T47D (cell line): ENCODE measurements at regions not wholly inside any gene's neighbourhood (a gene's known extent, or its start where the extent isn't known, plus 50 kb on each side); places are given as distances from the start of the nearest gene placed in this dataset.

Source experiments
- DNase-seq, 2 experiments: peaks; one replicate each; pipeline versions ENCODE4 v3.0.0 to v3.0.0-alpha.2; 2011 to 2012; ENCODE audit warnings: low read depth in 1 of 2, low spot score in 1 of 2
- JUND ChIP-seq: IDR thresholded peaks from 2 replicates; pipeline ENCODE4 v1.6.1; 2012; ENCODE audit warnings: low read depth
- in situ Hi-C: cut with HindIII; loops from 2 replicates; pipeline ENCODE4 v1.10.0; 2016; ENCODE audit warnings: low sequenced_read_pairs, low pct_unique_long_range_greater_than_20kb

DNA sequence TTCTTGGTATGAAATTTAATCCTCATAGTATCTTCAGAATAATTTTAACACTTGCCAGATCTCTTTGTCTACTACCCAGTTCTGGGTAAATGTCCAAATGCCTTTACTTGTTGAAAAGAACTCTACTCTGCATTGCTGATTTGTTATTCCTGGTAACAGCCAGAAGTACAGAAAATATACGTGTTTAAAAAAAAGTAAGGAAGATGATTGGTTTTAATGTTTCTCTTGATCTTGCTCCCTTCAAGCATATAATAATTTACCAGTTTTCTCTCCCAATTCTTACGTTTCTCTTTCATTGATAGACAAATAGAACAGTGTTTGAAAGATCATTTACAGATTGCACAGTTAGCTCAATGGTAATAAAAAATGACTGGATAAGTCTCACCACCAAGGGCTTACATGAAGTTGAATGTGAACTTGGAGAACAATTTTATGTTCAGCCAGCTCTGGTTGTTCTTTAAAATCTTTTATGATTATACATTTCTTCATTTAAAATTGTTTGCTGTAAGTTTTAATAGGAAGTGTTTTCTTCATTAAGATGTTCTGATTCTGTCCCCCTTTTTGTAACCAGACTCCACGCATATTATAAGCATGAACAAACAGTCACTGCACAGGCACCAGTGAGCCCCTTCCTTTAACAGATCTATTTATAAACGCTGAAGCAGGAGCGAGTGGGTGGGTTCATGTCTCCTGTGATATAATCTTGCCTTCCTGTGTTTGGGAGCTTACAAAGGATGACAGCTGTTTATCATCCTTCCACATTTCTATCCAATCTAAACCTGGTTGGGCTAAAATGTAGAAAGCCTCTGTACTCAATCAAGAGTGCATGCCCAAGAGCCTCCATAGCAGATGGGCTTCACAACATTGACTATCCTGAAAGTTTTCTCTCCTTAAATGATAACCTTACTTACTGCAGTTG lies 299.5 kb downstream of the PRL start:
- in situ Hi-C loops: no loop called here
- DNase-seq: no peak
- no peak for TF ChIP-seq JUND

DNA sequence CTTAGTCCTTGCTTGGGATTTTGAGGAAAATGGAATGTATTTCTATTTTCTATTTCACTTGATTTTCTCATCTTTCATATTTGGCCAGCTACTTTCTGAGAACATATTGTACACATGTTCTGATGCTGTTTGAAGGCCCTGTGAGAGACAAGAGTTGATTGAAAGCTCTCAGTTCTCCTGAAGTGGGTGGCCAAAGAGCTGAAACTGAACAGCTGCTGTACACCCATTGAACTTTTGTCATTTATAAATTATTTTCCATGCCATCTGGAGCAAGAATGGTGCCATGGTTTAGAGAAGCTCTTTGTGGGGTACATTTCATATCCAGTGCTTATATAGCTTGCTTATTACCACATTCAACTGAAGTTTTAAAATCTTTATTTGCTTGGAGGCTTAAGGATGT lies 298.3 kb downstream of the PRL start:
- TF ChIP-seq JUND: no peak
- in situ Hi-C loops: no loop called here
- no peak for DNase-seq

DNA sequence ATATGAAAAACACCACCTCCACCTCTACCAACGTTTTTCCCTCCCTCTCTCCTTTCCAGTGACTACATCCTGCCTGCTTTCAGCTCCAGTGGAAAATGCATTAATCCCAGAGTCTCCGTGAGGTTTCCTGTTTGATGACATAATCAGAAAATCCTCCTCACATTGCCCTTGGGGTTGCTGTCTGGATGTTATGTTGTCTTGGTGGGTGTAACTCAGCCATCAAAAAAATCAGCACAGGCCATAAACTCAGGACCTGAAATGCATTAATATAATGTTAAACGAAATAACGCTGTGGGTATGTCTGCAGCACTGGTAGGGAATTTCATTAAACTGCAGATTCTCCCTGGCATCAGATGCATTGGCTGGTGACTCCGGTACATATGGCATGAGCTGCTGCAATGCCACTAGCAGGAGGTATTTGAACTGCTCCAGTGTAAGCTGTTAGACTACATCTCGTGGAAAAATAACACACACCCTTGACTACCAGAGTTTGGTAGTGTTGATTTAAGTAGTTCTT lies 297.8 kb downstream of the PRL start:
- no peak for DNase-seq
- in situ Hi-C loops: no loop called here
- no peak for TF ChIP-seq JUND

DNA sequence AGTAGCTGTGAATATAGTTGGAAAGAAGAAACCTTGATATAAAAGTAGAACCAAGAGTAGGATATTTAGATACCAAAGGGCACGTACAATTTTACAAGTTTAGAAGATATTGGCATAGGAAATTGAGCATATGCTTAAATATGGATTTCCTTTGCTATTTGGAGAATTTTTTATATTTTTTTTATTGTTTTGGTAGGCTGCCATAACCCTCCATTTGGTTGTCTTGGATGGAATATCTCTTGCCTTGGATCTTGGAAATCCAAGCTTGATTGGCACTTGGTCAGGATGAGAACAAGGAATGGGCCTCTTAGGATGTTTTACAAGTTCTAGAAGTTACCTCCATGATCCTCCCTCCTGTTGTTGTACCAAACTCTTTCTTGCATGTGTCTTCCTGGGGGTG lies 297.1 kb downstream of the PRL start:
- no peak for DNase-seq
- in situ Hi-C loops: no loop called here
- TF ChIP-seq JUND: no peak

DNA sequence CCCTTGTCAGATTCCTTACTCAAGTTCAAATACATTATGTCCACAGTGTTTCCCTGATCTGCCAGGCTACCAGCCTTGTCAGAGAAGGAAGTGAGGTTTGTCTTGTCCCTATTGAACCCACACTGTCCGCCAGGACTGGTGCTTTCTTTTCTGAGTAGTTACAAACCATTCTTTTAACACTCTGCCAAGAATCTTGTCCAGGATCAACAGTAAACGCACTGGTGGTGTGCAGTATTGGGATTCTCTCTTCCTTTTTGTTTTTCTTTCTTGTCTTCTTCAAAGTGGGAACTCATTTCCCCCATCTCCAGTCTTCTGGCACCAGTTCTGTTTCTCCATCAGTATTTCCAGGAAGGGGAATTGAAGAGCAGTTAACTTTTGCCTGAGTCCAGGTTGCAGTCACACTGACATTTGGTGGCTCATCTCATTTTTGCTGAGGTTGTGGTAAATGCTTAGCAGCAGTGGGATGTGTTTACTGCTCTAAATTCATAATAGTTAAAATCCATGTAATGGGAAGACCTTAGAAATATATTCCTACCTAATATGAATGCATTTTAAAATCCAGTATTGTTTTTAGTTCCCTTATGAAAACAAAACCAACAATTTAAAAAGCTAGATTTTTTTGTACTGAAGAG lies 295.3 kb downstream of the PRL start:
- TF ChIP-seq JUND: no peak
- DNase-seq: no peak
- in situ Hi-C loops: no loop called here

DNA sequence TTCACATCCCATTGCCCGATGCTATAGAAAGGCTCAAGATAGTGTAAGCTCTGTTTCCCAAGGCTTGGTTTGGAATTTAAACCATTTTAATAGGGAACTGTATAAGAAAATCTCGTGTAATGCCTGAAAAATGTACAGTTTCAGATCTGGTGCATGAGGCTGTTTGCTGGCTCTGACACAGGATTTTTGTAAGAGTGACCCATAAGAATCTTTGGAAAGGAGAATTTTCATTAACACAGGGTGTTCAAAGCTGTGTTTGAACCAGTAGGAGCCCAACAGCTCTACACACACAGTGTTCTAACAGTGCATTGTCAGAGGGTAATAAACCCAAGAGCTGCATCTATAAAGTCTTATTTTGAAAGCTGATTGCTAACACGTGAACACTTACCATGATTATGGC lies 293.5 kb downstream of the PRL start:
- DNase-seq: no peak
- in situ Hi-C loops: no loop called here
- TF ChIP-seq JUND: no peak

DNA sequence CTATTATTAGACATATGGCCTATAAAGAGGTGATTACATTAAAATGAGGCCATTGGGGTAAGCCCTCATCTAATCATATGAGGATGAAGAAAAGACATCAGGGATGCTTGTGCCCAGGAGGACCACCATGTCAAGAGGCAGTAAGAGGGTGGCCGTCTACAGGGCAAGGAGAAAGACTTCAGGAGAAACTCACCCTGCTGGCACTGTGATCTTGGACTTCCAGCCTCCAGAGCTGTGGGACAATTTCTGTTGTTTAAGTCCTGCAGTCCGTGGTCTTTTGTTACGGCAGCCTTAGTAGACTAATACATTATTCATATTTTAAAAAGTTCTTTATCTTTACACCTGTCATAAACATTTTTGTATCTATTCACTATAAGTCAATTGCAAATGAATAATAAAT lies 290.0 kb downstream of the PRL start:
- no peak for TF ChIP-seq JUND
- DNase-seq: no peak
- in situ Hi-C loops: no loop called here

DNA sequence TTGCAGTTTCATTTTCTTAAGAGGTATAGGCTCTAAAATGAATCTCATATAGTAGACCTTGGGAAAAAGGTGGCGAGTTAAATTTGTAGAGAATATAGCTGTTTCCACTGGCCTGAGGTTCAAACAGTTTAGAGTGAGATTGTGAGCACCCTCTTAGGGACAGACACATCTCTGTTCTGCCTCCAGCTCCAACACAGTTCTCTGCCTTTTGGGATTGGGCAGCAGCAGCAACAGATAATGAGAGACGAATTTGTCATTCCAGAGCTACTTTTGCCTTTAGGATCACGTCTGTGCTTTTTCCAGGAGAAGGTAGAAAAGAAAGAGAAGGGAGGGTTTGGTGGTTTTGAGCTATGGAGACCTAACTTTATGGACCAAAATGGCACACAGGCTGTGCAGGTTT lies 289.4 kb downstream of the PRL start:
- DNase-seq: no peak
- in situ Hi-C loops: no loop called here
- no peak for TF ChIP-seq JUND

DNA sequence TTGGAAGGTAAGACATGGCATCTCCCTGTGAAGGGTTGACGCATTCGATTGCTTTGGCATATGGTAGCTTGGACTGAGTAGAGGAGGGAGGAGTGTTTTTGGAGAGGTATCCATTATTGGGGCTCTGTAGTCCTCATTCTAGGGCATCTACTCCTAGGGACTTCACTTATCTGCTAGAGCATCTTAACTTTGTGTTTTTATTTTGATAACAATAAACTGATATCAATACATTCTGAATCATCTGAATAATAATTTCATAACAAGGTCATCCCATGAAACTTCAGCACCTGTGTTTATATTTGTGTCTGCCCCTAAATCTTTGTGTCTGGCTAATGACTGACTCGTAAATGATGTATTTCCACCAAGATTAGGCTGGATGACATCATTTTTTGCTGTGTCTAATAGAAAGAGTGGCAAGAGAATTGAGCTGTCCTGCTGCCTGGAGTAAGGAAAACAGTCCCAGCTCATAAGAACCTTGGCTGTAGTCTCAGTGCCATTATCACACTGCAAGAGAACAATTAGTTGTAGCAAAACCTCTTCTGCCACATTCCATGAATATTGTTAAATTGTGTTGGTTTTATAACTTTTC lies 288.5 kb downstream of the PRL start:
- in situ Hi-C loops: no loop called here
- no peak for TF ChIP-seq JUND
- DNase-seq: no peak

DNA sequence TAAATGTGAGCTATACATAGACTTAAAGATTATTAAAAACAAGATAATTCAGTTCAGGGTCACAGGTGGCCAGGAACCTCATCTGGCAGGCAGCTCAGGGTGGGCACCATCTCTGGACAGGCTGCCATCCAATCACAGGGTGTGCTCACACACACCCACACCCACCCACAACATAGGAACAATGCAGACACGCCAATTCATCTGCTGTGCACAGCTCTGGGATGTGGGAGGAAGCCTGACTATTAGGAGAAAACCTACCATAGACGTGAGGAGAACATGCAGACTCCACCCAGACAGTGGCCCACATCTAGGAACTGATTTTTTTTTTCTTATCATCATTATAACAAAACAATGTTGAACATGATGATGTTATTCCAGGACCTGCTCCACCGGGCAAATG lies 286.7 kb downstream of the PRL start:
- no peak for DNase-seq
- no peak for TF ChIP-seq JUND
- in situ Hi-C loops: no loop called here

DNA sequence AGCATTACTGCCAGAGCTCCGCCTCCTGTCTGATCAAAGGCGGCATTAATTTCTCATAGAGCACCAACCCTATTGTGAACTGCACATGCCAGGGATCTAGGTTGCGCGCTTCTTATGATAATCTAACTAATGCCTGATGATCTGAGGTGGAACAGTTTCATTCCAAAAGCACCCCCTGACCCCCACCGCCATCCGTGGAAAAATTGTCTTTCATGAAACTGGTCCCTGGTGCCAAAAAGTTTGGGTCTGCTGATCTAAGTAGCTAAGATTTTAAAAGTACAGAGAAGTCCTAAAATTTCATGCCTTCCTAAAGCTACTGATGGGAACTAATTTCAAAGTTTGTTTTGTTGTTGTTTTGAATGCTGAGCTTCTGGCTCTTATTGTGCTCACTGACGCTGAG lies 281.6 kb downstream of the PRL start:
- in situ Hi-C loops: no loop called here
- DNase-seq: no peak
- TF ChIP-seq JUND: no peak

DNA sequence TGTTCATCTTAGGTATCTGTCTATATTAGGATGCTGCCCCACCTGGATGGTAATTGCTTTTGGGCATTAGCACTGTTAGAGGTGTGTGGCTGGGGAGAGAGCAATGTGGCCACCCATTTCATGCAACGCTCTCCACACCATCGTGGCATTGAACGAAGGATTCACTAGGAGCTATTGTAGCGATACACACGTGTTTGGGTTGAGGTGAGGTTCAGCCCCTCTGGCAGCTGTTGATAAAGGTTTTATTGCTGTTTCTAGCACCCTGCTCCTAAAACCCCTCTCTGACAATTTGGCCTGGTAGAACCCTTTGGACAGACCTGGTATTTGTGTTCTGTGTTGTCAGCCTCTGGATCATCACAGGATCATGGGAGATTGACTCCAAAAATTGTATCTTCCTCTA lies 280.9 kb downstream of the PRL start:
- in situ Hi-C loops: no loop called here
- TF ChIP-seq JUND: no peak
- no peak for DNase-seq

DNA sequence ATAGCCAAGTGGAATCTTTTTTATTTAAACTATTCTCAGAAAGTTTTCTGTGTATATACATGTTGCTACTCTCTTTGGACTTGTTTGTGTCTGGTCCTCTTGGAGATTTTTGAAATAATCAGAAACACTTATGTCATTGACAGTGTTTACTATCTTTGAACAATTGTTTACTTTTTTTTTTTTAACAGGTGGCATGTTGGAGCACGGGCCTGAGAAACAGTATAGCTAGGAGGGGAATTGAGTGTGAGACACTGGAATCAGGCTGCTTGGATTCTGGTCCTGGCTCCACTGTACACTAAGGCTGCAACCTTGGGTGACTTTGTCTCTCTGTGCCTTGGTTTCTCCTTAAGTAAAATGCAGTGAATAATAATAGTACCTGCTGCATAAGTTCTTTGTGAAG lies 279.6 kb downstream of the PRL start:
- no peak for DNase-seq
- in situ Hi-C loops: no loop called here
- TF ChIP-seq JUND: no peak

DNA sequence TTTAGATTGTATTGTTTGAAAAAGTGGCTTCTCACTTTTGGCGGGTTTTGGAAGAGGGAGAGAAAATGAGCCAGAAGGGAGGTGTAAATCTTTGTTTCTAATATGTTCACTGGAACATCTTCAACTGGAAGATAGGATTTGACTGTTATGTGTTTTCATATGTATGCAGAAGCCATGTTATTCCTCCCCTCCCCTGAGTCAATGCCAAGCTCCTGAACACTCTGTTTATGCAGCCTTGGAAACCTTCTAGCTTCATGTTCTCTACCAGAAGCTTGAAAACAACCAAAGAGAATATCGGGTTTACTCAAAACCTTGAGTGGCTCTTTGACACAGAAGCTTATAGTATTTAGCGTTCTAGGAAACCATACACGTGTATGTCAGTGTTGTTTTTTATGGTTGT lies 279.1 kb downstream of the PRL start:
- in situ Hi-C loops: no loop called here
- TF ChIP-seq JUND: no peak
- no peak for DNase-seq
